Aorta (tissue), 5 donors: ENCODE measurements at regions not wholly inside any gene's neighbourhood (a gene's known extent, or its start where the extent isn't known, plus 50 kb on each side); places are given as distances from the start of the nearest gene placed in this dataset.
A peak's percentile ranks its signal among the peaks of the same experiment; 100 is the strongest.

Source experiments
- ATAC-seq: fragments of 200-7000 bp; cut with Tn5 transposase; one replicate; pipeline ENCODE4 v1.9.1; 2022; ENCODE audit warnings: moderate library complexity; ENCODE audit not compliant: low FRiP score
- DNase-seq, 2 donors: peaks; one replicate each; pipeline ENCODE4 v3.0.0-alpha.2; 2020
- H3K27ac ChIP-seq, 2 donors: one replicate each; pipeline ENCODE4 v1.5.1; 2013; ENCODE audit warnings: low read length in 2 of 2, mild to moderate bottlenecking in 2 of 2, moderate library complexity in 2 of 2, control low read depth in 1 of 2, inconsistent platforms in 1 of 2, low read depth in 1 of 2
- H3K27me3 ChIP-seq, 2 donors: one replicate each; pipeline ENCODE4 v1.6.1; 2013; ENCODE audit warnings: control low read depth in 1 of 2, low read length in 1 of 2, mild to moderate bottlenecking in 1 of 2, moderate library complexity in 1 of 2; ENCODE audit not compliant: insufficient read depth in 2 of 2, control insufficient read depth in 1 of 2
- H3K36me3 ChIP-seq, 2 donors: one replicate each; pipeline ENCODE4 v1.6.1; 2013; ENCODE audit warnings: control low read depth in 1 of 2, low read length in 1 of 2, mild to moderate bottlenecking in 1 of 2; ENCODE audit not compliant: insufficient read depth in 2 of 2, control insufficient read depth in 1 of 2
- H3K4me1 ChIP-seq, 2 donors: one replicate each; pipeline ENCODE4 v1.6.1; 2013; ENCODE audit warnings: low read length in 2 of 2, control low read depth in 1 of 2, mild to moderate bottlenecking in 1 of 2, moderate library complexity in 1 of 2; ENCODE audit not compliant: insufficient read depth in 2 of 2, control insufficient read depth in 1 of 2
- H3K4me3 ChIP-seq, 2 donors: one replicate each; pipeline ENCODE4 v1.5.1; 2013; ENCODE audit warnings: low read length in 2 of 2, control low read depth in 1 of 2, mild to moderate bottlenecking in 1 of 2
- H3K9me3 ChIP-seq: one replicate; pipeline ENCODE4 v1.6.1; 2013; ENCODE audit warnings: mild to moderate bottlenecking, low read length; ENCODE audit not compliant: control insufficient read depth
- WGBS, 2 donors: extraction: QIAGEN DNeasy Blood & Tissue Kit; methylation state at CpG; one replicate each; pipeline ENCODE4 v1.1.7; 2013; 5-methylcytosine and 5-hydroxymethylcytosine counted together
- intact Hi-C, 2 donors: fragments of 100-400 bp; cut with DNase I; formaldehyde crosslinking; loops; one replicate each; pipeline versions ENCODE4 v1.14.2 to v1.15.0; 2022
- donor health status: healthy with polysubstance abuse.
- donor health status: Bipolar disorder and iron deficiency.
- donor health status: DM: no; HTN: no; CAD: no.
- donor health status: DM: no; HTN: no; CAD: no.
- donor health status: DM: yes; HTN: yes; CAD: no.

GRCh38 chr2:167608487-167608886 lies 638.9 kb downstream of the STK39 start:
- no peak for ATAC-seq
- intact Hi-C loops: no loop called here
- no peak overlapping the region for H3K27ac ChIP-seq
- H3K9me3 ChIP-seq: no peaks in the 10 kb centered on the region
- no peaks in the 10 kb centered on the region for H3K36me3 ChIP-seq
- no peak overlapping the region for H3K4me3 ChIP-seq
- no peaks in the 10 kb centered on the region for H3K27me3 ChIP-seq
- no peak for DNase-seq
- H3K4me1 ChIP-seq: no peaks in the 10 kb centered on the region

GRCh38 chr2:167607731-167608130 lies 639.7 kb downstream of the STK39 start:
- 80 to 83% methylated on average over 3 of the region's 3 CpGs for WGBS, 2 donors
- intact Hi-C loops: no loop called here
- Histone ChIP-seq H3K27me3 (no peaks in the 10 kb centered on the region), H3K27ac (no peak overlapping the region), H3K9me3 (no peaks in the 10 kb centered on the region), H3K36me3 (no peaks in the 10 kb centered on the region), H3K4me3 (no peak overlapping the region), H3K4me1 (no peaks in the 10 kb centered on the region)
- DNase-seq (no peak), ATAC-seq (no peak)

GRCh38 chr2:167607211-167607610 lies 640.2 kb downstream of the STK39 start:
- intact Hi-C loops: no loop called here
- DNase-seq (no peak), ATAC-seq (no peak)
- Histone ChIP-seq H3K4me1 (no peaks in the 10 kb centered on the region), H3K27me3 (no peaks in the 10 kb centered on the region), H3K9me3 (no peaks in the 10 kb centered on the region), H3K36me3 (no peaks in the 10 kb centered on the region), H3K4me3 (no peak overlapping the region), H3K27ac (no peak overlapping the region)
- WGBS, 2 donors: 66% methylated on average over 8 of the region's 8 CpGs

GRCh38 chr2:167602122-167602521 lies 645.3 kb downstream of the STK39 start:
- WGBS, 2 donors: 88 to 91% methylated on average over 1 of the region's 1 CpG
- H3K4me1 ChIP-seq: no peaks in the 10 kb centered on the region
- no peaks in the 10 kb centered on the region for H3K36me3 ChIP-seq
- intact Hi-C loops: no loop called here
- no peak for DNase-seq
- no peaks in the 10 kb centered on the region for H3K27me3 ChIP-seq
- no peaks in the 10 kb centered on the region for H3K9me3 ChIP-seq
- no peak overlapping the region for H3K27ac ChIP-seq
- ATAC-seq: no peak
- H3K4me3 ChIP-seq: no peak overlapping the region

GRCh38 chr2:167599219-167599618 lies 648.2 kb downstream of the STK39 start:
- Histone ChIP-seq H3K27ac (no peak overlapping the region), H3K4me3 (no peak overlapping the region), H3K9me3 (no peaks in the 10 kb centered on the region), H3K36me3 (no peaks in the 10 kb centered on the region), H3K27me3 (no peaks in the 10 kb centered on the region), H3K4me1 (no peaks in the 10 kb centered on the region)
- DNase-seq (no peak), ATAC-seq (no peak)
- intact Hi-C loops: no loop called here
- WGBS, 2 donors: 60 to 62% methylated on average over 1 of the region's 1 CpG

- no peaks in the 10 kb centered on the region for H3K4me1 ChIP-seq
- ATAC-seq (no peak), DNase-seq (no peak)
- 24 to 37% methylated on average over 3 of the region's 3 CpGs for WGBS, 2 donors
- intact Hi-C loops: no loop called here
- H3K27me3 ChIP-seq: no peaks in the 10 kb centered on the region
- H3K4me3 ChIP-seq: no peak overlapping the region
- H3K9me3 ChIP-seq: no peaks in the 10 kb centered on the region
- no peak overlapping the region for H3K27ac ChIP-seq
- no peaks in the 10 kb centered on the region for H3K36me3 ChIP-seq
Measured at GRCh38 chr2:167595839-167596471, 651.4 kb downstream of the STK39 start.

GRCh38 chr2:167595021-167595420 lies 652.4 kb downstream of the STK39 start:
- H3K36me3 ChIP-seq: no peaks in the 10 kb centered on the region
- H3K4me3 ChIP-seq: no peak overlapping the region
- H3K9me3 ChIP-seq: no peaks in the 10 kb centered on the region
- no peak overlapping the region for H3K27ac ChIP-seq
- WGBS, 2 donors: 83 to 91% methylated on average over 3 of the region's 3 CpGs
- ATAC-seq: no peak
- no peaks in the 10 kb centered on the region for H3K4me1 ChIP-seq
- no peak for DNase-seq
- no peaks in the 10 kb centered on the region for H3K27me3 ChIP-seq
- intact Hi-C loops: no loop called here

- Histone ChIP-seq H3K4me1 (no peaks in the 10 kb centered on the region), H3K9me3 (no peaks in the 10 kb centered on the region), H3K36me3 (no peaks in the 10 kb centered on the region), H3K27me3 (no peaks in the 10 kb centered on the region), H3K27ac (no peak overlapping the region), H3K4me3 (no peak overlapping the region)
- intact Hi-C loops: no loop called here
- ATAC-seq (no peak), DNase-seq (no peak)
Measured at GRCh38 chr2:167592441-167592840, 655.0 kb downstream of the STK39 start.

GRCh38 chr2:167582619-167583018 lies 664.8 kb downstream of the STK39 start:
- no peak for DNase-seq
- Histone ChIP-seq H3K27ac (no peak overlapping the region), H3K4me1 (no peaks in the 10 kb centered on the region), H3K27me3 (no peaks in the 10 kb centered on the region), H3K4me3 (no peak overlapping the region), H3K36me3 (no peaks in the 10 kb centered on the region), H3K9me3 (no peaks in the 10 kb centered on the region)
- intact Hi-C loops: no loop called here
- 77 to 85% methylated on average over 5 of the region's 5 CpGs for WGBS, 2 donors
- peak; percentile 64 for ATAC-seq
